Fibroblast of upper back skin (primary cell): ENCODE measurements at regions not wholly inside any gene's neighbourhood (a gene's known extent, or its start where the extent isn't known, plus 50 kb on each side); places are given as distances from the start of the nearest gene placed in this dataset.

ENCODE experiments used
- DNase-seq: peaks from one replicate; pipeline ENCODE4 v3.0.0-alpha.2; 2013

- DNase-seq, result peak; percentile 85
Measured at GRCh38 chr10:93180482-93180931, 106.8 kb downstream of the CYP26A1 start.

DNA sequence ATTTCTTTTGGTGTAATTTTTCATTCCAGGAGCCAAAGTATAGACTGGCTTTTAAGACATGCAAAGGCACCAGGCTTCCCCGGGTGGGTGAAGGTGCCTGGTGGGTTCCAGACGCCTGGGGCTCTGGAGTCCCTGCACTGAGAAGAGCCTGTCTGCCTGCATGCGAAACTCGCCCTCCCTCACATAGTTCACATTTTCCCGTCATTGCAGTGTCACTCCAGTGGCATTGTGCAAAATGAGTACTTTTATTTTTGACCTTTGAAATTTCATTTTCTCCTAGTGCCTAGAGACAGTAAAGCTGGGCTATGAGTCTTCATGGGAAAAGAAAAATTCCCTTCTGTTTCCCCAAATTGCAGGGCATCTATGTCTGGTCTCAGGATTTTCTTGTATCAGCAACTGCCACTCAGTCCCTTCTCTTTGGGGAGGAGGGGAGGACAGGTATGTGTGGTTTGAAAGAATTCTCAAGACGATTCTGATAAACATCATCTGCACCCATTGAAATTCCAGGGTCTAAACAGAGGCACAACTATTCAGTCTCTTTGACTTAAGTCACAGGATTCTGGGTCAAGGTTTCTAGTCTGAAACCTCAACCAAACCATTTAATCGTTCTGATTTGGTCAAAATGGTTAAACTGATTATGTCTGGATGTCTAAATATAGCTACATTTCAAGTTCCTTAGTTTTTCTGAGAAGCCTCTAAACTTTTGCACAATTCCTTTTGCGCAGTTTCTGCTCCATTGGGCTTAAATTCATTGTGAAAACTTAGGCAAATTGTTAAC lies 107.8 kb downstream of the CYP26A1 start:
- no peak for DNase-seq

GRCh38 chr10:93182049-93182327 lies 108.3 kb downstream of the CYP26A1 start:
- DNase-seq, result no peak

- no peak for DNase-seq
Measured at GRCh38 chr10:93182790-93183189, 109.1 kb downstream of the CYP26A1 start.

- peak; percentile 45 for DNase-seq
Measured at GRCh38 chr10:93186653-93187052, 113.0 kb downstream of the CYP26A1 start.

DNA sequence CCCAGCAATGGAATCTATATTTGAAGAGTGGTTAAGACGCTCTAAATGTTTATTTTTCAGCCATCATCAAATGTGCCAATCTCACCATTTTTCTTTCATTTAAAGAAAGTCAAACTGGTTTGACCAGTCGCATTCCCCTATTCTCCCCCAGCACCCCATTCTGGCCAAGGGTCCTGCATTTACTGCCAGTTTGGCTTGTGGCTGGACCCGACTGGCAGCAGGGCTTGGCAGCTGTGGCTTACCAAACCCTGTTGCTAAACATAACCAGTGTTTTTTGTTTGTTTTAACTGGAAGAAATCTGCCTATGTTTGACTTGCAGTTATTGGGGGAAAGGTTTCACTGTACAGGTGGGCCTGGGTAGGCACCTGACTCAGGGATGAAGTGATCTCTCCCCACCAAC lies 116.3 kb downstream of the CYP26A1 start:
- no peak for DNase-seq

GRCh38 chr10:93190372-93190771 lies 116.7 kb downstream of the CYP26A1 start:
- DNase-seq, result no peak

GRCh38 chr10:93193906-93194305 lies 120.2 kb downstream of the CYP26A1 start:
- DNase-seq, result peak; percentile 28

GRCh38 chr10:93198401-93199131 lies 124.9 kb downstream of the CYP26A1 start:
- DNase-seq, result peak; percentile 42

DNA sequence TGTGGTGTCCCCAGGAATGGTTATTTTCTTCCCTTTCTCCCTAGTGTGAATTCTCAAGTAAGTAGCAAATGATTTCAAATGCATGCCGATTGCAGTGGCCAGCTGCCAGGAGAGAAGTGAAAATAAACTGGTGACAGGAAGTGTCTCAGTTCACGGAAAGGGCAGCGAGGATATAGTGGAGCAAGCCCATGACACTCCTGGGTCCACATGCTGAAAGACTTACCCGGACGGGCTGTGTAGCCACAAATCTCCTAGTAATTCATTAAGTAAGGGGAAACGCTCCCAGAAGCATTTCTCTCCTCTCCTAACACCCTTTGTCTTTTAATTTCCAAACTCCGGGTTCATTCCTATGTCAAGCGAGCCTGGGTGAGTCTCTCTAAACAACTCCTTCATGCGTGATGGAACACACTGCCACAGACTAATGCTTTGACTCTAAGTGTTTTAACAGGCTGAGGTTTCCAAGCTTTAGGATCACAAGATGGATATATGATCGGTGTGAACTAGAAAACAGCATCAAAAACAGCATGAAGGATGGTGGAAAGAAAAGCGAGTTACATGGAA lies 125.6 kb downstream of the CYP26A1 start:
- peak; percentile 63 for DNase-seq

GRCh38 chr10:93204494-93205485 lies 131.1 kb downstream of the CYP26A1 start:
- no peak for DNase-seq

DNA sequence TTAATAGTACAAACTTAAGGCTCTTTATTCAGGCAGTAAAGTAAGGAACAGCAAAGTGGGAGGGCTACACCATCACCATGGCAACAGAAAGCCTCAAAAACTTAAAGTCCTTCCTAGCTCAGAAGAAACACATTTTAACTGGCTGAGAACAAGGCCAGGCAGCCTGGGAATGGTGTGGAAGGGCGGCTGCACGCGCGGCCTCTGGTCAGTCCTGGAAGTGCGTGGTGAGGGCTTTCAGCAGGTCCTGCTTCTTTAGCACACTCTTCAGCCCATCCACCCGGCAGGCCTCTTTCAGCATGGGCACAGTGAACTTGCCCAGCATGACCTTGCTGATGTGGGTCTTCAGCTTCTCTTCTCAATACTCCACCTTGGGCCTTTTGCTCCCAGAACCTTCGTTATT lies 133.0 kb downstream of the CYP26A1 start:
- DNase-seq, result no peak

- no peak for DNase-seq
Measured at GRCh38 chr10:93208717-93209464, 135.2 kb downstream of the CYP26A1 start.

DNA sequence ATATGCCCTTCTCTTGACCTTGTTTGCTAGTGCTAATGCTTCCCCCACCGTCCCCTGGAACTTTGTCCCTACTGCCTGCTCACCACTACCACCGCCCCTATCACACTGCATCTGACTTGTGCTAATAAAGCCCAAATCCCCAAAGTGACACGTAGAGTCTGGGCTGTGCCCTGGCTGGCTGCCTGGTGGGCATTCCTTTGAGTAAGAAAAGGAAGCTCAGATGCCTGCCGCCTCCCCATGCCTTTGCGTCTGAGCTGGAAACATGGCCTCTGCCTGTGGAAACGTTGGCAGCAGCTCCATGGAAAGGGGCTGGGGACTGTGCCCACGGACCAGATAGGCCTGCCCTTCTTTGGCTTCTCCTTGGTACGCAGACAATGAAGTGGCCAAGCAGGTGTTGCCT lies 138.3 kb downstream of the CYP26A1 start:
- no peak for DNase-seq

GRCh38 chr10:93215312-93215711 lies 141.6 kb downstream of the CYP26A1 start:
- DNase-seq, result no peak

GRCh38 chr10:93216341-93216985 lies 142.8 kb downstream of the CYP26A1 start:
- no peak for DNase-seq

DNA sequence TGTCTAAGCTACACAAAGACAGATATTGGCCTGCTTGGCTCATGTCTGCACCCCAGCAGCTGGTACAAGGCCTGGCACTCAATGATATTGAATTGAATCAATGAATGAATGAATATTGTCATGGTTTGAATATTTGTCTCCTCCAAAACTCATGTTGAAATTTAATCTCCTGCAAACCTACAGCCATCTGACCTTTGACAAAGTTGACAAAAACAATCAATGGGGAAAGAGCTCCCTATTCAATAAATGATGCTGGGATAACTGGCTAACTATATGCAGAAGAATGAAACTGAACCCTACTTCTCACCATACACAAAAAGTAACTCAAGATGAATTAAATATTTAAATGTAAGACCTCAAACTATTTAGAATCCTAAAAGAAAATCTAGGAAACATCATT lies 144.7 kb downstream of the CYP26A1 start:
- DNase-seq, result no peak

GRCh38 chr10:93219347-93219746 lies 145.7 kb downstream of the CYP26A1 start:
- DNase-seq, result no peak

DNA sequence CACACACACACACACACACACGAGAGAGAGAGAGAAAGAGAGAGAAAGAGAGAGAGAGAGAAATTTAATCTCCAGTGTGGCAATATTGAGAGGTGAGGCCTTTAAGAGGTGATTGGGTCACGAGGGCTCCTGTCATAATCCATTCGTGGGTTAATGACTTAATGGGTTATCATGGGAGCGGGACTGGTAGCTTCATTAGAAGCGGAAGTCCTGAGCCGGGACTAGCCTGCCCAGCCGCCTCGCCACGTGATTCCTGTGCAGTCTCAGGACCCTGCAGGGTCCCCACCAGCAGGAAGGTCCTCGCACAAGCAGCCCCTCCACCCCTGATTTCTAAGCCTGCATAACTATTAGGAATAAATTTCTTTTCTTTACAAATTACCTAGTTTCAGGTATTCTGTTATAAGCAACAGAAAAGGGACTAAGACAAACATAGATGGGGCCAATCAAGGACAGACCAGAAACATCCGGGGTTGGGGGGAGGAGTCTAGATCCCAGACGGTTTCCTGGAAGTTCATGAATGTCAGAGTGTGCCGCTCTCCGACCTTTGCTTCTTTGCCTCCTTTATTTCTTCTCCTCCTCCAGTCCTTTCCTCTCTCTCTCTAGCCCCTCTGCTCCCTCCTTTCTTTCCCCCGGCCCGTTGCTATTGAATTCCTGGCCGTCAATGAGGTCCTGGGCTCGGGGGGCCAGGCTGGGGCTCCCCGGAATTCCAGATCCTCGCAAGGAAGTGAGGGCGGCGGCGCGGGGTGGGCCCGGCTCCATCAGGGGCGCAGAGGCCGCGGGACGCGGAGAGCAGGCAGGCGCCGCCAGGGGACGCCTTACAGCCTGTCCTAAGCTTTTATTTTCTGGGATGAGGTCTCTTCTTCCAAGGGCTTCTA lies 146.8 kb downstream of the CYP26A1 start:
- no peak for DNase-seq

GRCh38 chr10:93221171-93221496 lies 147.4 kb downstream of the CYP26A1 start:
- no peak for DNase-seq

GRCh38 chr10:93221521-93221920 lies 147.8 kb downstream of the CYP26A1 start:
- no peak for DNase-seq
